Fibroblast of lung (primary cell): ENCODE measurements at regions not wholly inside any gene's neighbourhood (a gene's known extent, or its start where the extent isn't known, plus 50 kb on each side); places are given as distances from the start of the nearest gene placed in this dataset.

Experiments
- EZH2 ChIP-seq: IDR thresholded peaks from 2 replicates; pipeline ENCODE4 v1.5.1; 2012; ENCODE audit warnings: low read length, control low read depth, mild to moderate bottlenecking; ENCODE audit errors: missing control alignments
- TF ChIP-seq, protein P1 (sequence below), 2 donors: IDR thresholded peaks in 1 of 2; conservative IDR thresholded peaks in 1 of 2; 1 replicate in 1 of 2; 2 replicates in 1 of 2; pipeline ENCODE4 v1.5.1; 2011 to 2012; ENCODE audit warnings: low read length in 2 of 2, control low read depth in 1 of 2, inconsistent platforms in 1 of 2, low read depth in 1 of 2, mild to moderate bottlenecking in 1 of 2

GRCh38 chr1:42037586-42037985, 115.6 kb upstream of the GUCA2B start:
- TF ChIP-seq, protein P1, sequence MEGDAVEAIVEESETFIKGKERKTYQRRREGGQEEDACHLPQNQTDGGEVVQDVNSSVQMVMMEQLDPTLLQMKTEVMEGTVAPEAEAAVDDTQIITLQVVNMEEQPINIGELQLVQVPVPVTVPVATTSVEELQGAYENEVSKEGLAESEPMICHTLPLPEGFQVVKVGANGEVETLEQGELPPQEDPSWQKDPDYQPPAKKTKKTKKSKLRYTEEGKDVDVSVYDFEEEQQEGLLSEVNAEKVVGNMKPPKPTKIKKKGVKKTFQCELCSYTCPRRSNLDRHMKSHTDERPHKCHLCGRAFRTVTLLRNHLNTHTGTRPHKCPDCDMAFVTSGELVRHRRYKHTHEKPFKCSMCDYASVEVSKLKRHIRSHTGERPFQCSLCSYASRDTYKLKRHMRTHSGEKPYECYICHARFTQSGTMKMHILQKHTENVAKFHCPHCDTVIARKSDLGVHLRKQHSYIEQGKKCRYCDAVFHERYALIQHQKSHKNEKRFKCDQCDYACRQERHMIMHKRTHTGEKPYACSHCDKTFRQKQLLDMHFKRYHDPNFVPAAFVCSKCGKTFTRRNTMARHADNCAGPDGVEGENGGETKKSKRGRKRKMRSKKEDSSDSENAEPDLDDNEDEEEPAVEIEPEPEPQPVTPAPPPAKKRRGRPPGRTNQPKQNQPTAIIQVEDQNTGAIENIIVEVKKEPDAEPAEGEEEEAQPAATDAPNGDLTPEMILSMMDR (conservative IDR thresholded peaks at IDR 0.05 in 1 of 2, IDR thresholded peaks at IDR 0.05 in 1 of 2; ENCODE audit: low read depth in 1 of 2, low read length in 2 of 2) = no peak
- no peak for TF ChIP-seq EZH2
